SK-N-SH treated with all-trans-retinoic acid at 6 μM for 48 hours (cell line): ENCODE measurements at regions not wholly inside any gene's neighbourhood (a gene's known extent, or its start where the extent isn't known, plus 50 kb on each side); places are given as distances from the start of the nearest gene placed in this dataset.

Experiments used
- ARNTL ChIP-seq: fragments of 450-650 bp; formaldehyde crosslinking; IDR thresholded peaks from 2 replicates; pipeline ENCODE4 v1.5.0; 2020; ENCODE audit warnings: low read depth, mild to moderate bottlenecking, moderate library complexity, borderline replicate concordance
- CSDC2 ChIP-seq: fragments of 250-450 bp; sonication (Bioruptor Pico); IDR thresholded peaks from 2 replicates; pipeline ENCODE4 v1.5.0; 2020; ENCODE audit warnings: mild to moderate bottlenecking, moderate library complexity
- GLIS3 ChIP-seq: fragments of 250-450 bp; sonication (Bioruptor Pico); IDR thresholded peaks from 2 replicates; pipeline ENCODE4 v1.5.0; 2020; ENCODE audit warnings: mild to moderate bottlenecking, moderate library complexity
- TOX ChIP-seq: fragments of 250-450 bp; sonication (Bioruptor Pico); IDR thresholded peaks from 2 replicates; pipeline ENCODE4 v1.8.0; 2021; ENCODE audit warnings: mild to moderate bottlenecking, moderate library complexity, borderline replicate concordance
- ZFP3 ChIP-seq: fragments of 250-450 bp; sonication (Bioruptor Pico); IDR thresholded peaks from 2 replicates; pipeline ENCODE4 v1.5.0; 2020; ENCODE audit warnings: mild to moderate bottlenecking, moderate library complexity
- ZNF70 ChIP-seq: fragments of 450-650 bp; formaldehyde crosslinking; IDR thresholded peaks from 2 replicates; pipeline ENCODE4 v1.5.0; 2020; ENCODE audit warnings: mild to moderate bottlenecking, moderate library complexity
- TF ChIP-seq, protein P1 (sequence below): fragments of 250-450 bp; sonication (Bioruptor Pico); IDR thresholded peaks from 2 replicates; pipeline ENCODE4 v1.5.1; 2020; ENCODE audit warnings: low read depth, mild to moderate bottlenecking, moderate library complexity
- TF ChIP-seq, protein P2 (sequence below): fragments of 250-450 bp; sonication (Bioruptor Pico); IDR thresholded peaks from 2 replicates; pipeline ENCODE4 v1.8.0; 2020; ENCODE audit warnings: mild to moderate bottlenecking, moderate library complexity, borderline replicate concordance

GRCh38 chr11:50182486-50182885 is 149.8 kb downstream of the OR4C45 start:
- TF ChIP-seq ZFP3 (CRISPR knock-in tag) (no peak), ZNF70 (CRISPR knock-in tag) (no peak), CSDC2 (no peak), ARNTL (no peak), TOX (CRISPR knock-in tag) (no peak), GLIS3 (CRISPR knock-in tag) (no peak)
- TF ChIP-seq, protein P1, sequence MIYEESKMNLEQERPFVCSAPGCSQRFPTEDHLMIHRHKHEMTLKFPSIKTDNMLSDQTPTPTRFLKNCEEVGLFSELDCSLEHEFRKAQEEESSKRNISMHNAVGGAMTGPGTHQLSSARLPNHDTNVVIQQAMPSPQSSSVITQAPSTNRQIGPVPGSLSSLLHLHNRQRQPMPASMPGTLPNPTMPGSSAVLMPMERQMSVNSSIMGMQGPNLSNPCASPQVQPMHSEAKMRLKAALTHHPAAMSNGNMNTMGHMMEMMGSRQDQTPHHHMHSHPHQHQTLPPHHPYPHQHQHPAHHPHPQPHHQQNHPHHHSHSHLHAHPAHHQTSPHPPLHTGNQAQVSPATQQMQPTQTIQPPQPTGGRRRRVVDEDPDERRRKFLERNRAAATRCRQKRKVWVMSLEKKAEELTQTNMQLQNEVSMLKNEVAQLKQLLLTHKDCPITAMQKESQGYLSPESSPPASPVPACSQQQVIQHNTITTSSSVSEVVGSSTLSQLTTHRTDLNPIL (CRISPR knock-in tag), result no peak
- TF ChIP-seq, protein P2, sequence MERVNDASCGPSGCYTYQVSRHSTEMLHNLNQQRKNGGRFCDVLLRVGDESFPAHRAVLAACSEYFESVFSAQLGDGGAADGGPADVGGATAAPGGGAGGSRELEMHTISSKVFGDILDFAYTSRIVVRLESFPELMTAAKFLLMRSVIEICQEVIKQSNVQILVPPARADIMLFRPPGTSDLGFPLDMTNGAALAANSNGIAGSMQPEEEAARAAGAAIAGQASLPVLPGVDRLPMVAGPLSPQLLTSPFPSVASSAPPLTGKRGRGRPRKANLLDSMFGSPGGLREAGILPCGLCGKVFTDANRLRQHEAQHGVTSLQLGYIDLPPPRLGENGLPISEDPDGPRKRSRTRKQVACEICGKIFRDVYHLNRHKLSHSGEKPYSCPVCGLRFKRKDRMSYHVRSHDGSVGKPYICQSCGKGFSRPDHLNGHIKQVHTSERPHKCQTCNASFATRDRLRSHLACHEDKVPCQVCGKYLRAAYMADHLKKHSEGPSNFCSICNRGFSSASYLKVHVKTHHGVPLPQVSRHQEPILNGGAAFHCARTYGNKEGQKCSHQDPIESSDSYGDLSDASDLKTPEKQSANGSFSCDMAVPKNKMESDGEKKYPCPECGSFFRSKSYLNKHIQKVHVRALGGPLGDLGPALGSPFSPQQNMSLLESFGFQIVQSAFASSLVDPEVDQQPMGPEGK (CRISPR knock-in tag), result no peak
